GM12865 (cell line): ENCODE measurements at regions not wholly inside any gene's neighbourhood (a gene's known extent, or its start where the extent isn't known, plus 50 kb on each side); places are given as distances from the start of the nearest gene placed in this dataset.

Experiments used
- DNase-seq: peaks from one replicate; pipeline ENCODE4 v3.0.0; 2010; ENCODE audit warnings: low read depth
- H3K4me3 ChIP-seq: 2 replicates; pipeline ENCODE4 v1.5.1; 2011; ENCODE audit warnings: mild to moderate bottlenecking, low read depth, low read length, control low read depth
- CTCF ChIP-seq: IDR thresholded peaks from 2 replicates; pipeline ENCODE4 v1.5.1; 2011; ENCODE audit warnings: low read length, control low read depth, low read depth, inconsistent platforms; ENCODE audit not compliant: insufficient read depth; ENCODE audit errors: missing control alignments

- no peak for TF ChIP-seq CTCF
Measured at GRCh38 chr6:14986370-14986769, 259.5 kb upstream of the JARID2 start.

GRCh38 chr6:14987490-14987889 lies 258.4 kb upstream of the JARID2 start:
- TF ChIP-seq CTCF, result no peak
- no peak overlapping the region for H3K4me3 ChIP-seq
- no peak for DNase-seq

More at GRCh38 chr6:14986370-14986769, 259.5 kb upstream of the JARID2 start:
- no peak overlapping the region for H3K4me3 ChIP-seq
- DNase-seq, result no peak

- TF ChIP-seq CTCF, result no peak
- no peak for DNase-seq
- H3K4me3 ChIP-seq, result no peak overlapping the region
Measured at GRCh38 chr6:14992382-14992781, 253.5 kb upstream of the JARID2 start.

GRCh38 chr6:14995208-14995607 lies 250.7 kb upstream of the JARID2 start:
- DNase-seq, result no peak
- no peak for TF ChIP-seq CTCF
- H3K4me3 ChIP-seq, result no peak overlapping the region

GRCh38 chr6:14995966-14996602 lies 249.8 kb upstream of the JARID2 start:
- H3K4me3 ChIP-seq, result no peak overlapping the region
- DNase-seq, result no peak
- TF ChIP-seq CTCF, result no peak

GRCh38 chr6:14996892-14997291 lies 249.0 kb upstream of the JARID2 start:
- DNase-seq, result no peak
- no peak for TF ChIP-seq CTCF
- H3K4me3 ChIP-seq, result no peak overlapping the region

- DNase-seq, result no peak
- no peak for TF ChIP-seq CTCF
- H3K4me3 ChIP-seq, result no peak overlapping the region
Measured at GRCh38 chr6:14997507-14997906, 248.4 kb upstream of the JARID2 start.
